ENCODE measurements at regions not wholly inside any gene's neighbourhood (a gene's known extent, or its start where the extent isn't known, plus 50 kb on each side); places are given as distances from the start of the nearest gene placed in this dataset.
"Not testable (repeated sequence)": the region's sequence is repeated elsewhere in the genome, so short reads cannot be mapped to it uniquely, and the experiment has no call there.

- DNase-seq, result no peak
- no peak for ATAC-seq
- Histone ChIP-seq H3K4me3 (no peak overlapping the region), H3K9me3 (peaks cover 0 to 11% (median 0%) of the 10 kb centered on the region in 11 donors), H3K27ac (no peak overlapping the region), H3K4me1 (no peaks in the 10 kb centered on the region), H3K27me3 (no peaks in the 10 kb centered on the region), H3K36me3 (no peaks in the 10 kb centered on the region)
- WGBS, 2 donors, result 28 to 50% methylated on average over 2 of the region's 2 CpGs
- TF ChIP-seq, protein P1, sequence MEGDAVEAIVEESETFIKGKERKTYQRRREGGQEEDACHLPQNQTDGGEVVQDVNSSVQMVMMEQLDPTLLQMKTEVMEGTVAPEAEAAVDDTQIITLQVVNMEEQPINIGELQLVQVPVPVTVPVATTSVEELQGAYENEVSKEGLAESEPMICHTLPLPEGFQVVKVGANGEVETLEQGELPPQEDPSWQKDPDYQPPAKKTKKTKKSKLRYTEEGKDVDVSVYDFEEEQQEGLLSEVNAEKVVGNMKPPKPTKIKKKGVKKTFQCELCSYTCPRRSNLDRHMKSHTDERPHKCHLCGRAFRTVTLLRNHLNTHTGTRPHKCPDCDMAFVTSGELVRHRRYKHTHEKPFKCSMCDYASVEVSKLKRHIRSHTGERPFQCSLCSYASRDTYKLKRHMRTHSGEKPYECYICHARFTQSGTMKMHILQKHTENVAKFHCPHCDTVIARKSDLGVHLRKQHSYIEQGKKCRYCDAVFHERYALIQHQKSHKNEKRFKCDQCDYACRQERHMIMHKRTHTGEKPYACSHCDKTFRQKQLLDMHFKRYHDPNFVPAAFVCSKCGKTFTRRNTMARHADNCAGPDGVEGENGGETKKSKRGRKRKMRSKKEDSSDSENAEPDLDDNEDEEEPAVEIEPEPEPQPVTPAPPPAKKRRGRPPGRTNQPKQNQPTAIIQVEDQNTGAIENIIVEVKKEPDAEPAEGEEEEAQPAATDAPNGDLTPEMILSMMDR (IDR thresholded peaks at IDR 0.05), result no peak
- intact Hi-C loops (cut with DNase I), result no loop called here
These were observed 261.7 kb upstream of the PAPPA start for GRCh38 chr9:115891929-115892328.

GRCh38 chr9:115898478-115898877 is 255.1 kb upstream of the PAPPA start:
- H3K4me3 ChIP-seq; ATAC-seq; H3K27me3 ChIP-seq; DNase-seq; H3K27ac ChIP-seq; H3K4me1 ChIP-seq; intact Hi-C loops (cut with DNase I); H3K36me3 ChIP-seq: not testable (repeated sequence)
- H3K9me3 ChIP-seq, result peaks cover 0 to 12% (median 0%) of the 10 kb centered on the region in 11 donors
- whole genome bisulfite sequencing, 2 donors, result 51 to 60% methylated on average over 2 of the region's 2 CpGs

DNA sequence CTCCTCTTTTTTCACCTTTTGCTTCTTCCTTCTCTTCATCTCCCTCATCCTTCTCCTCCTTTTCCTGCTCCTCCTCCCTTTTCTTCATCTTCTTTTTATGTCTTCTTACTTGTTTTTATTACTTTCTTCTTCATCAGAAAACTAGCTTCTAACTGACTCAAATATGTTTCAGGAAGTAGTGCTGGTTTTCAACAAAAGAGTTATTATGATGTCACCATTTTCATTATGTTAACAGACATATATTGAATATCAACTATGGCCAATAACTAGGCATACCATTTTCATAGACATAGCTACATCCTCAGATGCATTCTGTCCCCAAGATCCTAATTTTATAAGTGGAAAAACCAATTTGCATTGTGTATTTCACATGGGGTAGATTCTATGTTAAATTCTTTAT is 252.9 kb upstream of the PAPPA start:
- Histone ChIP-seq H3K9me3 (peaks cover 0 to 12% (median 0%) of the 10 kb centered on the region in 11 donors), H3K4me1 (no peaks in the 10 kb centered on the region), H3K27me3 (no peaks in the 10 kb centered on the region), H3K27ac (no peak overlapping the region), H3K36me3 (no peaks in the 10 kb centered on the region), H3K4me3 (no peak overlapping the region)
- ATAC-seq (no peak), DNase-seq (no peak)
- intact Hi-C loops (cut with DNase I), result no loop called here
- TF ChIP-seq, protein P1 (IDR thresholded peaks at IDR 0.05), result no peak

DNA sequence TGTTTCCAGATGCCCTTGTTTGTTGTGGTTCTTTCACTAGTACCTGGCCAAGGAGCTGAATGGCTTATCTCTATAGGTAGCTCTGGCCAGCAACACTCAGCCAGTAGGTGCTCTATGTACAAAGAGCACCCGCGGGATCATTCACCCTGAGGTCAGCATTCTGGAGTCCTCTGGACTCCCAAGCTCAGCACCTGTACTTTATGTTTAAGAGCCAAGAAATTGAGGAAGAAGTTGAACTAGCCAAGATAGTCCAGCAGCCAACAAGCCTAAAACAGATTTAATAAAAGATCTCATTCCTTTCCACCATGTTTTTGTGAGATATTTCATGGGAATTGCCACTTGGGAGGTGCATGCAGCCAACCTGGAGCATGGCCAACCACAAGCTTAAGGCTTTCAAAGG is 242.6 kb upstream of the PAPPA start:
- H3K27me3 ChIP-seq, result no peaks in the 10 kb centered on the region
- TF ChIP-seq, protein P1 (IDR thresholded peaks at IDR 0.05), result no peak
- no peak overlapping the region for H3K4me3 ChIP-seq
- no peaks in the 10 kb centered on the region for H3K36me3 ChIP-seq
- peaks cover 0 to 9% (median 0%) of the 10 kb centered on the region in 9 donors for H3K4me1 ChIP-seq
- intact Hi-C loops (cut with DNase I), result no loop called here
- 62 to 73% methylated on average over 2 of the region's 2 CpGs for WGBS, 2 donors
- H3K27ac ChIP-seq, result no peak overlapping the region
- DNase-seq (no peak), ATAC-seq (no peak)
- no peaks in the 10 kb centered on the region for H3K9me3 ChIP-seq

GRCh38 chr9:115912086-115912485 is 241.5 kb upstream of the PAPPA start:
- Histone ChIP-seq H3K4me1 (peaks cover 0 to 9% (median 0%) of the 10 kb centered on the region in 9 donors), H3K4me3 (no peak overlapping the region), H3K27me3 (no peaks in the 10 kb centered on the region), H3K27ac (no peak overlapping the region), H3K36me3 (no peaks in the 10 kb centered on the region), H3K9me3 (no peaks in the 10 kb centered on the region)
- no peak for ATAC-seq
- TF ChIP-seq, protein P1 (IDR thresholded peaks at IDR 0.05), result no peak
- intact Hi-C loops (cut with DNase I), result no loop called here
- DNase-seq, result no peak
- WGBS, 2 donors, result 80 to 87% methylated on average over 4 of the region's 4 CpGs
